Tibial nerve (tissue), 4 donors: ENCODE measurements at regions not wholly inside any gene's neighbourhood (a gene's known extent, or its start where the extent isn't known, plus 50 kb on each side); places are given as distances from the start of the nearest gene placed in this dataset.

Experiments used
- DNase-seq, 2 donors: peaks; one replicate each; pipeline ENCODE4 v3.0.0-alpha.2; 2019; ENCODE audit warnings: low spot score in 2 of 2
- H3K27ac ChIP-seq, 4 donors: fragments of 200-600 bp; sonication (generic) in 3 of 4; one replicate each; pipeline ENCODE4 v1.5.1; 2017 to 2019; ENCODE audit warnings: mild to moderate bottlenecking in 1 of 4
- H3K27me3 ChIP-seq, 2 donors: fragments of 200-600 bp; sonication (generic) in 1 of 2; one replicate each; pipeline versions ENCODE4 v1.5.1 to v1.6.0; 2017 to 2019
- H3K36me3 ChIP-seq, 3 donors: fragments of 200-600 bp; sonication (generic); one replicate each; pipeline ENCODE4 v1.5.1; 2018 to 2019
- H3K4me1 ChIP-seq, 4 donors: fragments of 200-600 bp; sonication (generic) in 3 of 4; one replicate each; pipeline ENCODE4 v1.5.1; 2017 to 2019
- H3K4me3 ChIP-seq, 4 donors: fragments of 200-600 bp; sonication (generic) in 3 of 4; one replicate each; pipeline ENCODE4 v1.5.1; 2017 to 2019; ENCODE audit warnings: mild to moderate bottlenecking in 1 of 4, moderate library complexity in 1 of 4
- H3K9me3 ChIP-seq, 4 donors: fragments of 200-600 bp; sonication (generic) in 3 of 4; one replicate each; pipeline ENCODE4 v1.5.1; 2017 to 2019
- EP300 ChIP-seq, 2 donors: sonication (generic); formaldehyde crosslinking; IDR thresholded peaks; one replicate each; pipeline ENCODE4 v1.6.1; 2017; ENCODE audit warnings: antibody characterized with exemption in 2 of 2, mild to moderate bottlenecking in 1 of 2
- POLR2A ChIP-seq, 2 donors: fragments of 450-650 bp; IDR thresholded peaks; one replicate each; pipeline ENCODE4 v1.6.1; 2017; ENCODE audit warnings: antibody characterized with exemption in 2 of 2, mild to moderate bottlenecking in 2 of 2, moderate library complexity in 2 of 2
- WGBS, 2 donors: methylation state at CpG; one replicate each; pipeline ENCODE4 v1.1.5; 2018; 5-methylcytosine and 5-hydroxymethylcytosine counted together
- TF ChIP-seq, protein P1 (sequence below), 5 experiments: fragments of 200-600 bp in 3 of 5; fragments of 450-650 bp in 2 of 5; sonication (generic) in 3 of 5; IDR thresholded peaks; one replicate each; pipeline ENCODE4 v1.5.1; 2016 to 2019; ENCODE audit warnings: antibody characterized with exemption in 5 of 5, mild to moderate bottlenecking in 3 of 5, moderate library complexity in 2 of 5

DNA sequence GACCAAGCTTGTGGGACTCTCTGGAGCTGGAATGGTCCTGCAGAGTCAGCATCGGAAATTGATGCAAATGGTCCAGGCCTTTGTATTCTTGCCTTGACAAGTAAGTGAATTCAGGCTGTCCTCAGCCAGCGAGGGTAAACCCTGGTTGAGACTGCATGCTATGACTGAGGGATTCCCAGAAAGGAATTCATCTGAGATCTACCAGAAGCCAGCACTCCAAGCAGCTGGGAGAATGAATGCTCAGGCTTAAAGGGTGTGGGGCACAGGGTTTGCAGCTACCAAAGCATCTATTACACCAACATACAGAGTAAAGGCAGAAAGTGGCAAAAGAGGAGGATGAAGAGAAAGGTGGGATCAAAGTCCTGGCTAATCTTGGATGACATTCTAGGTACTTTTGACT is 257.0 kb upstream of the LYPLAL1 start:
- no peak for DNase-seq
- 81 to 86% methylated on average over 2 of the region's 2 CpGs for WGBS, 2 donors
- no peak overlapping the region for H3K27ac ChIP-seq

DNA sequence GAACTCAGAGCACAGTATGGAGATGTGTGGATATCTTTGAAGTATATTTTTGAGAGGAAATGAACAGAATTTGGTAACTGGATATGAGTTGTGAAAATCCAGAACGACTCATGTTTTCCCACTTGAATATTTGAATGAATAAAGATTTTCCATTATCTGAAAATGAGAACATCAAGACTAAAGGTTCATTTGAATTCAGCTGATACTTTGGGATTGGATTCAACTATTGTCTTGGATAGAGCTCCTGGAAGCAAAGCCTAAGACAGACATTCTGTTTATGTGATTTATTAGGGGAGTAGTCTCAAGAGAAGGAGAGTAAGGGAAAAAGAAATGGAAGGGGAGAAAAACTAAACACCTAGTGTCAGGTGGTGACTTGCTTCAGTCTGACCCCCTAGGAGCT is 256.0 kb upstream of the LYPLAL1 start:
- TF ChIP-seq, protein P1, sequence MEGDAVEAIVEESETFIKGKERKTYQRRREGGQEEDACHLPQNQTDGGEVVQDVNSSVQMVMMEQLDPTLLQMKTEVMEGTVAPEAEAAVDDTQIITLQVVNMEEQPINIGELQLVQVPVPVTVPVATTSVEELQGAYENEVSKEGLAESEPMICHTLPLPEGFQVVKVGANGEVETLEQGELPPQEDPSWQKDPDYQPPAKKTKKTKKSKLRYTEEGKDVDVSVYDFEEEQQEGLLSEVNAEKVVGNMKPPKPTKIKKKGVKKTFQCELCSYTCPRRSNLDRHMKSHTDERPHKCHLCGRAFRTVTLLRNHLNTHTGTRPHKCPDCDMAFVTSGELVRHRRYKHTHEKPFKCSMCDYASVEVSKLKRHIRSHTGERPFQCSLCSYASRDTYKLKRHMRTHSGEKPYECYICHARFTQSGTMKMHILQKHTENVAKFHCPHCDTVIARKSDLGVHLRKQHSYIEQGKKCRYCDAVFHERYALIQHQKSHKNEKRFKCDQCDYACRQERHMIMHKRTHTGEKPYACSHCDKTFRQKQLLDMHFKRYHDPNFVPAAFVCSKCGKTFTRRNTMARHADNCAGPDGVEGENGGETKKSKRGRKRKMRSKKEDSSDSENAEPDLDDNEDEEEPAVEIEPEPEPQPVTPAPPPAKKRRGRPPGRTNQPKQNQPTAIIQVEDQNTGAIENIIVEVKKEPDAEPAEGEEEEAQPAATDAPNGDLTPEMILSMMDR (IDR thresholded peaks at IDR 0.05), result no peak
- no peak for TF ChIP-seq EP300 (IDR thresholded peaks at IDR 0.05)
- no peak for TF ChIP-seq POLR2A (IDR thresholded peaks at IDR 0.05)
- Histone ChIP-seq H3K4me1 (no peaks in the 10 kb centered on the region), H3K9me3 (no peaks in the 10 kb centered on the region), H3K27ac (no peak overlapping the region), H3K4me3 (no peak overlapping the region), H3K36me3 (no peaks in the 10 kb centered on the region), H3K27me3 (no peaks in the 10 kb centered on the region)
- no peak for DNase-seq
- 31 to 52% methylated on average over 1 of the region's 1 CpG for WGBS, 2 donors

More for the DNA sequence above, 257.0 kb upstream of the LYPLAL1 start:
- H3K9me3 ChIP-seq, result no peaks in the 10 kb centered on the region
- no peaks in the 10 kb centered on the region for H3K27me3 ChIP-seq
- H3K36me3 ChIP-seq, result no peaks in the 10 kb centered on the region
- no peaks in the 10 kb centered on the region for H3K4me1 ChIP-seq
- H3K4me3 ChIP-seq, result no peak overlapping the region
- TF ChIP-seq POLR2A (IDR thresholded peaks at IDR 0.05), result no peak
- no peak for TF ChIP-seq EP300 (IDR thresholded peaks at IDR 0.05)
- TF ChIP-seq, protein P1 (IDR thresholded peaks at IDR 0.05), result no peak

DNA sequence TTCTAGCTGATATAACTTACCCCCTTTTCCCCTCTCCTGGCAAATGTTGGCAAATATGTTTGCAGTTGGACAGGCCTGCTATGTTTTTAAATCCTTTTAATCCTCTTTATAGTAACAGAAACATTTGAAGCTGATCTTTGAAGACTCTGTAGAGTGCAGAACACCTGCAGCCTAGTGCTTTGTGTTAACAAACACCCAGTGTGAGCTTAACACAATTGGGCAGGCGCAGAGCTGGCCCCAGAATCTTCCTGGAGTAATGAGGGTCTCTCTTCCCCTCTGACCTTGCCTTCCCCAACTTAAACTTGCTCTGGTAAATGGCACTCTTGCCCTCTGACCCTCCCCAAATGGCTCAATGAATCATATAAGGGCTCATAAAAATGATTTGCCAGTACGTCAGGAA is 247.9 kb upstream of the LYPLAL1 start:
- H3K36me3 ChIP-seq, result no peaks in the 10 kb centered on the region
- no peak for DNase-seq
- H3K27me3 ChIP-seq, result no peaks in the 10 kb centered on the region
- WGBS, 2 donors, result 81 to 90% methylated on average over 2 of the region's 2 CpGs
- no peak for TF ChIP-seq POLR2A (IDR thresholded peaks at IDR 0.05)
- H3K9me3 ChIP-seq, result no peaks in the 10 kb centered on the region
- H3K4me3 ChIP-seq, result no peak overlapping the region
- no peak overlapping the region for H3K27ac ChIP-seq
- H3K4me1 ChIP-seq, result peaks cover 0 to 14% (median 0%) of the 10 kb centered on the region in 4 donors

DNA sequence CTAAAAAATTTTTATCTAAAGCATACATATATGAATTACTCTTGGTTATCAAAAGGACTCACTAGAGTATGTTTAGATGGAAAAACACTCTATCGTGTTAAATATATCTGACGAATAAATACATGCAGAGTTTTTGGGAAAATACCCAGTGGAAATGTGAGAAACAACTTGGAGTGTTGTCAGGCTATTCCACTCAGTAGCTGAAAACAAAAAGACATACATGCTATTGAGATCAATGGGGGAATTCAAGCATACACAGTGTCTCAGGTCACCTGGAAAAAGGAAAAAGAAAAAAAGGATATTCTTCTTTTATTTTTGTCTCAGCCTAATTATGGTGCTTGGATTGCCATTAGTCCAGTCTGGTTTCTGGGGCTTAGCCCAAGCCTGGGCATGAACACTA is 247.0 kb upstream of the LYPLAL1 start:
- Histone ChIP-seq H3K27me3 (no peaks in the 10 kb centered on the region), H3K4me1 (peaks cover 0 to 15% (median 0%) of the 10 kb centered on the region in 4 donors), H3K27ac (no peak overlapping the region), H3K36me3 (no peaks in the 10 kb centered on the region), H3K4me3 (no peak overlapping the region), H3K9me3 (no peaks in the 10 kb centered on the region)
- 68 to 94% methylated on average over 2 of the region's 2 CpGs for WGBS, 2 donors
- DNase-seq, result no peak
- no peak for TF ChIP-seq POLR2A (IDR thresholded peaks at IDR 0.05)
- TF ChIP-seq, protein P1 (IDR thresholded peaks at IDR 0.05), result no peak
- TF ChIP-seq EP300 (IDR thresholded peaks at IDR 0.05), result no peak

DNA sequence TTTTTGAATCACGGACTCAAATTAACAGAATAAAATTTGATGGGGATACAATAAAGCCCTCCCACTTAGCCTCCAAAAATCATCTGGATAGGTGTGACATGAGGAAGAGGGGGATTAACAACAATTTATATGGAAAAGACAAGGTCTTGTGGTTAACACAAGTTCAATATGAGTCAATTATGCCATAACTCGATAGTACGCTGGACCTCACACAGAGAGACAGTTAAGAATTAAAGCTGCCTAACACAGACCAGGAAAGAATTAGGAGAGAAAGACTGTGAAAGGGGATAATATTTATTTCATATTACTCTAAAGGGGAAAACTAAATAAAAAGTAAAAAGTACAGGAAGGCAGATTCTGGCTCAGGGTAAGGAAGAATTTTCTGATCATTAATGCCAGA is 243.7 kb upstream of the LYPLAL1 start:
- 58 to 60% methylated on average over 3 of the region's 3 CpGs for WGBS, 2 donors
- Histone ChIP-seq H3K4me3 (peak overlapping the region in 1 of 4 donors; percentile 8), H3K27ac (peak overlapping the region in 2 of 4 donors; percentile 30 to 54), H3K27me3 (no peaks in the 10 kb centered on the region), H3K36me3 (no peaks in the 10 kb centered on the region), H3K9me3 (peaks cover 0 to 1% (median 0%) of the 10 kb centered on the region in 4 donors), H3K4me1 (peaks cover 0 to 15% (median 0%) of the 10 kb centered on the region in 4 donors)
- no peak for DNase-seq
- TF ChIP-seq EP300 (IDR thresholded peaks at IDR 0.05) (no peak), POLR2A (IDR thresholded peaks at IDR 0.05) (no peak)
- TF ChIP-seq, protein P1 (IDR thresholded peaks at IDR 0.05), result no peak
